ENCODE measurements at regions not wholly inside any gene's neighbourhood (a gene's known extent, or its start where the extent isn't known, plus 50 kb on each side); places are given as distances from the start of the nearest gene placed in this dataset.

DNA sequence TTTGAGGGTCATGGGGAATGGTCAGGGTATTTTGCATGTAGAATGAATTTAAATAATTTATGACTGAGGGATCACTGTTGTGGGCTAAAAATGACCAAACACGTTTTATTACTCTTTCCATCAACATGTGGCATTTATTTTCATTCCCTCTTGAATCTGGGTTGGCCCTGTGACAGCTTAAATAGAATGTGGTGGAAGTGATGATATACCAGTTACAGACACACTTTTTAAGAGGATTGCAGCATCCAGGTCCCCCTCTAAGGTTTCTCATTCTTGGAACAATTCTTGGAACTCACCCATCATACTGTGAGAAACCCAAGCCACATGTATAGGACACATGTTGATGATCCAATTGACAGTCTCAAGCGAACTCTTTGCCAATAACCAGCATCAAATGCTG is 272.4 kb downstream of the ETV1 start:
- no peak for TF ChIP-seq EZH2phosphoT487 (IDR thresholded peaks at IDR 0.05; ENCODE audit: insufficient read depth, low read depth)
- TF ChIP-seq EZH2 (IDR thresholded peaks at IDR 0.05; ENCODE audit: insufficient read depth, poor library complexity, severe bottlenecking) = no peak

All from GM23248 (cell line).